ENCODE measurements at regions not wholly inside any gene's neighbourhood (a gene's known extent, or its start where the extent isn't known, plus 50 kb on each side); places are given as distances from the start of the nearest gene placed in this dataset.

GRCh38 chr1:57722285-57722978, 298.6 kb upstream of the DAB1 start:
- TF ChIP-seq CTCF (IDR thresholded peaks at IDR 0.05; ENCODE audit: low read depth, low read length) = no peak
- no peak for TF ChIP-seq EZH2phosphoT487 (IDR thresholded peaks at IDR 0.05; ENCODE audit: low read depth)
